Activated CD4-positive, CD25-positive, alpha-beta regulatory T cell (primary cell): ENCODE measurements at regions not wholly inside any gene's neighbourhood (a gene's known extent, or its start where the extent isn't known, plus 50 kb on each side); places are given as distances from the start of the nearest gene placed in this dataset.

ENCODE experiments used
- DNase-seq, 4 experiments: peaks; one replicate each; lab custom pipeline; 2025; lab: John Stamatoyannopoulos, UW

GRCh38 chr6:144335311-144335861, 50.3 kb downstream of the UTRN start:
- DNase-seq, result no peak

GRCh38 chr6:144335914-144336313, 50.8 kb downstream of the UTRN start:
- DNase-seq, result no peak

GRCh38 chr6:144336900-144337299, 51.8 kb downstream of the UTRN start:
- no peak for DNase-seq

- no peak for DNase-seq
Observed at GRCh38 chr6:144338474-144338873, 53.3 kb downstream of the UTRN start.

- no peak for DNase-seq
Observed at GRCh38 chr6:144338951-144339700, 54.0 kb downstream of the UTRN start.

GRCh38 chr6:144339859-144340452, 54.8 kb downstream of the UTRN start:
- no peak for DNase-seq

- DNase-seq, result no peak
Observed at GRCh38 chr6:144340541-144341371, 55.6 kb downstream of the UTRN start.

GRCh38 chr6:144341831-144342527, 56.8 kb downstream of the UTRN start:
- no peak for DNase-seq

GRCh38 chr6:144343701-144344428, 58.7 kb downstream of the UTRN start:
- no peak for DNase-seq

- DNase-seq, result peak in 2 of 4 experiments; percentile 6 to 15
Observed at GRCh38 chr6:144344646-144345045, 59.5 kb downstream of the UTRN start.

GRCh38 chr6:144345451-144345850, 60.3 kb downstream of the UTRN start:
- no peak for DNase-seq

- DNase-seq, result no peak
Observed at GRCh38 chr6:144346719-144347447, 61.7 kb downstream of the UTRN start.

GRCh38 chr6:144347448-144347759, 62.3 kb downstream of the UTRN start:
- no peak for DNase-seq

GRCh38 chr6:144347933-144348332, 62.8 kb downstream of the UTRN start:
- no peak for DNase-seq

GRCh38 chr6:144349690-144350527, 64.8 kb downstream of the UTRN start:
- no peak for DNase-seq

GRCh38 chr6:144350528-144350880, 65.4 kb downstream of the UTRN start:
- no peak for DNase-seq

GRCh38 chr6:144351379-144352127, 66.4 kb downstream of the UTRN start:
- no peak for DNase-seq

- no peak for DNase-seq
Observed at GRCh38 chr6:144352331-144352730, 67.2 kb downstream of the UTRN start.

GRCh38 chr6:144353871-144354314, 68.8 kb downstream of the UTRN start:
- DNase-seq, result no peak
